ENCODE measurements at regions not wholly inside any gene's neighbourhood (a gene's known extent, or its start where the extent isn't known, plus 50 kb on each side); places are given as distances from the start of the nearest gene placed in this dataset.
"Not testable (repeated sequence)": the region's sequence is repeated elsewhere in the genome, so short reads cannot be mapped to it uniquely, and the experiment has no call there.

DNA sequence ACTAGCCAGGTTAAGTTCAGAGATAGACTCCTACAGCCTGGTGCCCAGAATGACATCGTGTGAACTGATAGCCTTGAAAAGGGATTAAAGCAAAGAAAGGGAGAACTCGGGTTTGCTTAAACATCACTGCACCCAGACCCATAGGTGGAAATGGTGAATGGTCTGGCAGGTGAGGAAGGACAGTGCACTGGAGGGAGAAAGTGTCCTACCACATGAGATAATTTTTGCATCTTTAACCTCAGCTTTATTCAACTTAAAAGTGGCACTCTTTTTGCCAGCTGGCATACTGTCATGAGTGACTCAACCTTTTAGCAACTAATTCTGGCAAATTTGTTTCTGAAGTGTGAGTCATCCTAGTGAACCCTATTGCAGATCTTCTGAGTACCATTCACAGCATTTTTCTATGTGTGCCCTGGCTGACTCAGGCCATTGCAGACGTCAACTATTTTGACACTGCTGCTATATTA, 53.0 kb upstream of the DAPP1 start:
- no peak for DNase-seq

DNA sequence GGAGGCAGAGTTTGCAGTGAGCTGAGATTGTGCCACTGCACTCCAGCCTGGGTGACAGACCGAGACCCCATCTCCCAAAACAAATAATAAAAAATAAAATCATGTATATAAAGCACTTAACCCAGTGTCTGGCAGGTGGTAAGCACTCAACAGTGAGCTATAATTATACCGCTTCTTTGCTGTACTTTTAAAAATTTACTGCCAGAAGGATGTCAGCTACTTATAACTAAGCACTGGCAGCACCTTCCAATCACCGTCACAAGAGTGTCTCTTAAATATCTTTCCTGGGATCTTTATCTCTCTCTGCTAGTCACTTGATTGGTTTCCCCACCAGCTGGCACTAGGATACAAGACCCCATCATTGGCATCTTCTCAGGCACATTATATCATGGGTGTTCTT, 53.9 kb upstream of the DAPP1 start:
- no peak for DNase-seq

DNA sequence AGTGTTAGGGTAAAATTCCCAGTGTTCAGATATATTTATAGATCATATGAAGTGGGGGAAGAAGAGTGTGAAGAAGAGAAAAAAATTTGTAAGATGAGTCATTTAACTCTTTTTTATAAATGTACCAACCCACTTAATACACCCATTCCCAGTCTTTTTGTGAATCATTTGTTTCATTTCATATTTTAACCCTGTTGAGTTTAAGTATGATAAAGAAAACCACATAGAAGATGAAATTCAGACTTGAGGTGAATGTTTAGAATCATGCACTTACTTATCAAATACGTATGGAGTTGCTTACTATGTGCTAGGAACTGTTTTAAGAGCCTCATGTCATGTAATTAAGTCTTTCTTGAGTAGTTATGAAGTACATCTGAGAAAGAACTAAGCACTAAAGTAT, 56.6 kb upstream of the DAPP1 start:
- no peak for DNase-seq

DNA sequence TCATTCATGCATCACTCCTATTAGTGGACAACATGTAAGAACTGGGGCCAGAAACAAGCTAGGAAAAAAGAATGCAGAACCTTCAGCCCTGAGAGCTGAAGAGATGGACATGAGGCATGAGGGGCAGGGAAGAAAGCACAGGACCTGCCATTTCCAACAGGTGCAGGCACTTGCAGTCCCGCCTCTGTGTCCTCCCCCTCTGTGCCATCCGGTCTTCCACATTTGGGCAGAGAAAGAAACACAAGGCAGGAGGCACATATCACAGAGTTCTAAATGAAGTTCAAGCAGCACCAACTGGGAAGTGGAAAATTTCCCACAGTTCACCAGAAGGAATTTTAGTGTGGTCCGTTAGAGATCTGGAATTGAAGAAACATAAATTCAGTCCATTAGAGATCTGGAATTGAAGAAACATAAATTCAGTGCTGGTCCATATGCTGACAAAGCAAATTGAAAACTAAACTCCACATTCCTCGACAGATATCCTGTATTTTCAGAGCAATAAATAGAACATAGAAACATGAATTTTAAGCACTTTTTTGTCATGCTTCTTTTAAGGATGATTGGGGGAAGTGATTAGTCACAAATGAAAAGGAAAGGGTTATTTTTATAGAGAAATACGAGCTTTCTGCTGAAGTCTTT, 57.2 kb upstream of the DAPP1 start:
- no peak for DNase-seq

DNA sequence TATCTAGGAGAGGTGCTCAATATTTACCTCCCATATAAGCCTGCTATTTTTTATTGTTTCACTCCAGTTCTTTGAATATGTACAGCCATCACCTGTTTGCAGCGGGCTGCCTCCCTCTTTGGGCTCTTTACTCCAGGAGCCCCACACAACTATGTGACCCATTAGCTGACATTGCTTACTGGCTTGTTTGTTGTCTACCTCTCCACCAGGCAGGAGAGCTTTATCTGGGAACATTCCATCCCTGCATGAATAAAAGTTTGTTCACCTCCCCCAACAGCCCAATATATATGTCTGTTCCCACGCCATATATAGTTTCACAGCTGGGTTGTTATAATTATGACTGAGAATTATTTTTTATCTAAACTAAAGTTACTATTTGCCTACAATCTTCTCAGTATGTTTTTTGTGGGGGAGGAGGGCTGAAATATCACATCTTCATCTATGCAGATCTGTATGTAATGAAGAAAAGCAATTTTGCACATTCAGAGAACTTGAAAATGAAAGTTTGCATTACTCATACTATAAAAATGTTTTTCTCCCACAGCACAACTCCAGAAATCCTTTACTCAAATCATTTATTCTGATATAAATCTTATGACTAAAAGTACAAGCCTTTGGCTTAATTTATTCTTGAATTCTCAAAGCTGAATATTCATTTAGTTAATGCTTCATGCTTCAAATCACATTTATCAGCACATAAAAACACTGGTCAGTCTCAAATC, 61.2 kb upstream of the DAPP1 start:
- no peak for DNase-seq

DNA sequence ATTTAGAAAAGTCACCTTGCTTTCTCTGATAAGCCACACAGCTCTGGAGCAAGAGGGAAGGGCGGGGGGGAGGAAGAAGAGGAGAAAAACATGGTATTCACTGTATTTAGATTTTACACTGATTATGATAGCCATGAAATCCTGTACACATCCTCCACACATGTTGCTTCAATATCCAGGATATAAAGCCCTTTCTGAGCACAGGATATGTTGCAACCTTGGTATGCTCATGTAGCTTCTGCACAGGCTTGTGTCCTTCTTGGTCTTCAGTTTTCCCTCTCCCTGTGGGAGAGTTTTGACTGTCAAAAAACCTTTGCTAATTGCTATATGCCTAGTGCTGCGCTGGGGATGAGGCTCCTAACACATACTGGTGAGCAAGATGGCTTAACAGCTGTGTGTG, 61.9 kb upstream of the DAPP1 start:
- DNase-seq, result no peak

DNA sequence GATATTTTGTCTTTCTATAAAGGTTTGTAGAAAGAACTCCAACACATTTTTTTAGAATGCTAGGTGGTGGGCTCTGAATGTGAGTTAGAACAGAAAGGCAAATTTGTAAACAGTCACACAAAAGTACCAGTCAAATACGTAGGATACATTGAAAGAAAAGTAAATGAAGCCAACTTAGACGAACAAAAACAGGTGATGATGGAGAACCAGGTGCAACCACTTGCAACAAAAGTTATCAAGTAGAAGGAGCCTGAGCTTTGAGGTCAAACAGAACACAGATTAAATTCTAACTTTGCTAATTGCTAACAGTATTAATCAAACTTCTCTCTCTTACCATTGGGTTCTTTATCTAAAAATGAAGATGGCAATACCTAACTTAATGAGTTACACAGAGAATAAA, 62.7 kb upstream of the DAPP1 start:
- DNase-seq, result no peak

DNA sequence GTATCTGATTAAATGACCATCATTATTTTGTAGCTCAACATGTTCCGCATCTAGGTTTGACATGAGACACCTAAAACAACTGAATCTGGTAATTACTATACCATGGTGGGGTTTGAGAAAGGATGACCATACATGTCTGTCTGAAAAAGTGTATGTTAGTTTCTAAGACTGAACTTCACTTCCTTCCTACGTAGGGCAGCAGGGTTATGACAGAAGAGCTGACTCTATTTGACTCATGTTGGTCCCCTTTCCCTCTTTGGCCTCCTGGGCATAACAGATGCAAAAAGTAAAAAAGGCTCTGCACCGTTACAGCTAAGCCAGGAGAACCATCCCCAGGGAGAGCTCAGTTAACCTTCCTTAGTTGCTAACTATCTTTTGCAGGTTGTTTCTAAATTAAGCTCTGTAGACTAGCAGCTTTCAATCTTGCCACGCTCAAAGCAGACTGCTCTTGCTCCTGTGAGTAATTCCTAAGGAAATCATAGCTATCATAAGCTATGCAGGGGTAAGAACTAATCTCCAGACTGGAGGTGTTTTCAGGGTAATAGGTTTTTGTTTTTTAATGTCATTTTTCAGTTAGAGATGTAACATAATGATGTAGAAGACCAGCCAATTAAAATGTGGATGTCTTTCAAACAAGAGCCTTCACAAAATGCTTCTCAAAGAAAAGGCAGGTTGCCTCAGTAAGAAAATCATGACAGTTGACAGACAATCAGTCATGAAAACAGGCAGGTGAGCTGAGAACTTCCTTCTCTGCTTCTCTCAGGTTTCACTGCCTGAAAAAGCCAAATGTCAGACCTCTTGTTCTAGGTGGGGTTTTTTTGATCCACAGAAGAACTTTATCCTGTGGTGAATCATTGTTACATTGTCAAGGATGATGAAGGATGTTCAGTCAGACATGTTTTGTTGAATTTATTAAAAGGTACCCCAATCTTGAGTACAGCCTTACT, 66.9 kb upstream of the DAPP1 start:
- DNase-seq, result no peak

DNA sequence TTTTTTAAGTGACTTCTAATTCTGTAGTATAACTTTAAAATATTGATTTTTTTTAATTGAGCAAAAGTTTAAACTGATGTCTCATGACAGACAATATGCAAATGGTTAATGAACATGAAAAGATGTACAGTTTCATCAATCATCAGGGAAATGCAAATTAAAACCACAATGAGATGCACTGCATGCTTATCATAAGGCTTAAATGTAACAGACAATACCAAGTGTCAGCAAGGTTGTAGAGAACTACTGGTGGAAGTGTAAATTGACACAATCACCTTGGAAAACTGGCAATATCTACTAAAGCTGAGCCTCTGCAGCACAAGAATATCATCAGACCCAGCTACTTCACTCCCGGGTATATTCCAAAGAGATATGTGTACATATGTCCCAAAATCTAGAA, 70.2 kb upstream of the DAPP1 start:
- DNase-seq, result no peak

DNA sequence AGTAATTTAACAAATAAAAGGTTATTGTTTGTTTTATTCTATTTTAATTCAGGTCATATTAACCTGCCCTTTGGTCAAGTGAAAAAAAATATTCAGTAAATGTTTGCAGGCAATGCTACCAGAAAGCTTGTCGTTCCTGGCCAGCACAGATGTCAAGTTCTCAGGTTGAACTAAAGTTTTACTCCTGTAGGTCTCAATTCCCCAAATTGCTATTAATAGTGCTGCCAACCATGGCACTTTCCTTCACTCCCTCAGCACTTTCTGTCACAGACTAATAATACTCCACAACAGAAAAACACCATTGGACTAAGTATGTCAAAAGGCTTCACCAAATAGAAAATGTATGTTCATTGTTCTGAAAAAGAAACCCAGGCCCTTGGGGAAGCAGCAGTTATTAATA, 79.2 kb upstream of the C4orf54 start:
- no peak for DNase-seq

DNA sequence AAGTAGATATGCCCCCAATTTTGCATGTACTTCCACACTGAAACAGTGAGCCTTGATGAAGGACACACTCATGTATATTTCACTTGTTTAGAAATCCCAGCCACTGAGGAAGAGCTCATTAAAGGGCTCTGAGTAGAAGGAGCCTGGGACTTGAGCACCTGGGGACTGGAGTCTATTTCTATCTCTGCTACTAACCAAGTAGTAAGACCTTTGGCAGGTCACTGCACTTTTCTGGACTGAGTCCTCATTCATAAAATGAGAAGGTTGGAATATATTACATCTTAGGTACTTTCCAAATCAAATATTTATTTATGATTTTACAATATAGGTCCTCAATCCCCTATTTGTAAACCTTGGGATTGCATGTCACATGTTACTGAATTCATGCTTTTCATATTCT, 78.2 kb upstream of the C4orf54 start:
- no peak for DNase-seq

DNA sequence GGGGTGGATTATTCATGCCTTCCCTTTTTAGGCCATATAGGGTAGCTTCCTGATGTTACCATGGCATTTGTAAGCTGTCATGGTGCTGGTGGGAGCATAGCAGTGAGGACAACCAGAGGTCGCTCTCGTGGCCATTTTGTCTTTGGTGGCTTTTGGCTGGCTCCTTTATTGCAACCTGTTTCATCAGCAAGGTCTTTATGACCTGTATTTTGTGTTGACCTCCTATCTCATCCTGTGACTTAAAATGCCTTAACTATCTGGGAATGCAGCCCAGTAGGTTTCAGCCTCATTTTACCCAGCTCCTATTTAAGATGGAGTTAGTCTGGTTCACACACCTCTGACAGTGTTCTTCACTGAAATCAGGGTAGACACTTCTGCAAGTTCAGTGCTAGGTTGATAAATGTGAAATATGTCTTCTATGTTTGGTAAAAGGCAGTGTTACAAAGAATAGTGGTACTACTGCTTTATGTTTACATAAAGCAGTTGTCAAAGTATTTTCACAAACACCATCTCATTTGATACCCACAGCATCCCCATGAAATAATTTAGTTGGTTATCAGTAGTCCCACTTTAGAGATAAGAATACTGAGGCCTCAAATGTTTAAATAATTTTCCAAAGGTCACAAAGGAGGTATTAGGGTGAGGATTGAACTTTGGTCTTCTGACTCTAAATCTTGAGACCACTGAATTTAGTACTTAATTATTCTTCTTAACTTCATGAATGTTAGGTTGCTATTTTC, 77.1 kb upstream of the C4orf54 start:
- DNase-seq, result no peak

DNA sequence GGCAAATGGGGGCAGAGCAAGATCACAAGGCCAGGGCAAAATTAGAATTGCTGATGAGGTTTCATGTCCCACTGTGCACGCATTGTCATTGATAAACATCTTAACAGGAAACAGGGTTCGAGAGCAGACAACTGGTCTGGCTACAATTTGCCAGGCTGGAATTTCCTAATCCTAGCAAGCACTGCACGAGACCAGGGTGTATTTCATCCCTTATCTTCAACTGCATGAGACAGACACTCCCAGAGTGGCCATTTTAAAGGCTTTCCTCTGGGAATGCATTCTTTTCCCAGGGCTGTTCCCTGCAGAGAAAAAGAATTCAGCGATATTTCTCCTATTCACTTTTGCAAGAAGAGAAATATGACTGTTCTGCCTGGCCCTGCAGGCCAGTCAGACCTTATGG, 75.8 kb upstream of the C4orf54 start:
- DNase-seq, result not testable (repeated sequence)

DNA sequence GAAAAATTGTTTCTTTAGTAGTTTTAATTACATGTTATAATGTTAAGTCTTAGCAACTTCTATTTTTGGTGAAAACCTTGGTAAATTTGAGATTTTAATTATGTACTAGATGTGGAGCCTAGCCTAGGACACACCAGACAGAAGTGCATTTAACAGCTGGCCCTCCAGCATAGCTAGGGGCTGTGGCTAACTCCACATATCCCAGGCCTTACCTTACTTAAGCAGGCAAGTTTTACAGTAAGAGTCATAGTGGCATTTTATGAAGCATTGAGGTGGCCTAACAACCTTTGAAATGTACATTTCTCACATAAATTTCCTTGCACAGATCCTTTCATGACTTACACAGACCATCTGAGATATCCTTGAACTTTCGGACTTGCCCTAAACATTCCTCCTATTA, 71.6 kb upstream of the C4orf54 start:
- DNase-seq, result no peak

DNA sequence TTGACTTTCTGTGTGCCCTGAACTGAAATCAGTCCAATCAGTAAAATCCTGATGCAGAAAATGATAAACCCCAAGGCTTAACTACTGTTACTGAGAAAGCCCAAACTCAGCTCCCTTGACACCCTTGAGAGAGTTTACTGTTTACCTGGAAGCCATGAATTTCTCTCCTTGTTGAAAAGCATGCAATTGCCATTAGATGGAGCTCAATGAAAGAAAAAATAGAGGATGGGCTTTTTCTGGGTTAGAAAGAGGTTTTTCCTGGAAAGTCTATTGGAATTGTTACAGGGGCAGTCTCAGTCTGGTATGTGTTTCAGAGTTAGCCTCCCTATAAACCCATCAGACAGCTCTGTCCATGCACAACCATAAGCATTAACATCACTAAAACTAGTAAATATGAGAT, 66.4 kb upstream of the C4orf54 start:
- DNase-seq, result peak; percentile 48

DNA sequence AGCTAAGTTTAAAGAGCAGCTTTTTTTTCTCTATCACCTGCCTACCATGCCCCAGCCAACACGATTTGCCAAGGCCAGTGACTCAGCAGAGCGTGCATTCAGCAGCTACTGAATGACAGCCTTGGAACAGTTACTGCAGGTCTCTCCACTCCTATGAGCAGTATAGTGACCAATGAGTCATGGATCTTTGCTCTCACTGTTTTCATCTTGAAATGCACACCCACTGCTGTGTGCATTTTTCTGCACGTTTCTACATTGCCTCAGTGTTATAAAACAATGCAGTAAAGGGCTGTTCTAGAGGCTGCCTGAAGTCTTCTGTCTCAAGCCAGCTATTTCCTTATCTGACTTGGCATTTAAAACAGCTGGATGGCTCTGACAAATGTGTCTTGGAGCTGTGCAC, 66.0 kb upstream of the C4orf54 start:
- DNase-seq, result peak; percentile 6

DNA sequence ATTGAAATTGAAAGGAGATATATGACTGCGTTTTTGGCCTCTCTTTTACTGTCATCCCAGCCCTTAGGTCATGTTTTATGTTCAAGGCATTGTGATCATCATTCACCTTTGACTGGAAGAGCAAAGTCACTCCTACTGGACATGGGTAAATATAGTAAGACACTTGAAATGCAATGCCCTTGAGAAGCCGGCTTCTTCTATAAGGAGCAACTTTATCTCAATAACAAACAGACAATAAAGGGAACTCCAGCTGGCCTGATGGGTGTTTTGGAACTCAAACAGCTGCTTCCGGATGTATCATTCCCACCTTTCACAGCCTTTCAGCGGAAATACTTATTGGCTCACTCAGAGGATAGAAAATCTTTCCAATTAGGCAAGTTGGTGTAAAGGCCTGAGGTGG, 65.1 kb upstream of the C4orf54 start:
- DNase-seq, result no peak

DNA sequence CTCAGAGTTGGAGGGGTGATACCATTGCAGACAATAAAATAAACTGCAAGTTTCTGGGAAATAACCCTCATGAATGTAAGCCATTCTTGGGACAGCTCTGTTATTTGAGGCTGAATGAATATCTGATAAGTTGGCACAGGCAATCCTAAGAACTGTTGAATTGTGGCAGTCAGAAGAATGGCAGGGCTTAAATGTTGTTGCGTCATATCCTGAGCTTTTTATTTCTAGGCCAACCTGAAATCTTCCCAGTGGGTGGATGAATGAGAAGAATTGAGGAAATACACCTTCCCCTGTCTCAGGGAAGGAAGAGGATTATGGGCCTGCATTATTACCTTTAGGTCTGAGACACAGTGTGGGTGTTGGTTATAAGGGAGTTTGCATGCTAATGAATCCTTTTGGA, 64.4 kb upstream of the C4orf54 start:
- no peak for DNase-seq

DNA sequence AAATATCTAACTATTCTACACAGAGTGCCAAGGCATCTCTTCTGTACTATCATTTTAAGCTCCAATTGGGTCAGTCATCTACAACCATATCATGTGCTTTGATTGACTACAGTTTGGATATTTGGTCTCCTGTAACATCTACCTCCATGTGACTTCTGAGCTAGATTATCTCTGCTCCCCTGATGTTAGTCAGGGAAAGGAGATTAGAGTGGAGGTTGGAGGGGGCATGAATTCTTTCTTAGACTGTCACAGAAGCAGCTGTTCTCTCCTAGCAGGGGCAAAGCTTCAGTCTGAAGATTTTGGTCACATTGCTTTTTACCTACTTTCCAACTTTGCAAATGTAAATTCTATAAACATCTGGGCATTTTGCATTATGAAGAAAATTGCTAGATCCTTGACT, 62.6 kb upstream of the C4orf54 start:
- no peak for DNase-seq

DNA sequence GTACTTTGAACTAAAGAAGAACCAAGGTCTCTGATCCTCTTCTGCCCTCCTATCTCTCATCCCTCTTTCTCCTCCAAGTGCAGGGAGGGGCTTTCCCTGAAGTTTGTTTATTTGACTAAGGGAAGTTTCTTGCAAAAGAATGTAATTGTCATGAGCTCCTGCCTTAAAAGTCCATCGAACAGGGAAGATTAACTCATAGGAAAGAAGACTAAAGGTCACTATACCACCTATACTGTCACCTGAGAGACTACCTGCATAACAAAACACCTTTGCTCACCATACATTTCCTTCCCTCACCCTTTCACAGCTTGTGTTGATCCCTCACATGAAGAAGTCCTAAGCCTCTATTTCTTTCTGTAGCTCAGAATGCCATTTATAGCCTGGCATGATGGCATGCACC, 59.4 kb upstream of the C4orf54 start:
- DNase-seq, result no peak

DNA sequence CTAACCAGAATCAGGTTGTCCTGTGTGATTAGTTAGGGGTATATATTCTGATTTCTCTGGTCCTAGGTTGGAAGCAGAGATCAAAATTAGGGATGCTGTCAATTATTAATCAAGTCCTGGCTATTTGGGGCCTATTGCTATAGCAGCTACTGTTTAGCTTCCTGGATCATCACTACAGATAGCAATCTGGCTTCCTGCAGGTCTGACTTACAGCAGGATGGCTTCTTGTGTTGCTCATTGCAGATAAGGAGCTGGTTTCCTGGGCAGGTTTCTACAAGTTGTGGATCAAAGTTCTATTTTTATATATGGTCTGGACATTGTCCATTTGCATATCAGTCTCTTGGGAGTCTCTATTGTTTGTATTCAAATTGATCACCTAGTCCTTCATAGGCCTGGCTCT, 57.7 kb upstream of the C4orf54 start:
- DNase-seq, result no peak

DNA sequence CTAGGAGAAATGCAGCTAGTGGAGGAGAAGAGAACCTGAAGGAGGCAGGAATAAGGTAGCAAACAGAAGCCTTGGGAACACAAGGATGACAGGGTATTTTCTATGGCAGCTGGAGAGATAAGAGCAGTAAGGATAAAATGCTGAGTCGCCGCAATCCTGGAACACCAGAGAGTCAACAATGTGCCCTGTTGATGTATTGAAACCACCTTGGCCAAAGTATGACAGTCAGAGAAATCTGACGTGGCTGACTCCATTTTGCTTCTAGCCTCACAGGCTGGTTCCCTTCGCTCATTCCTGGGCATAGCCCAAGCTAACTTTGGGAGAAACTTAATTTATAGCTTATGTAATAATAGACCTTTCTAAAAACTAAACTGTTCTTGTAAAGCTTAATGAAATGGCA, 56.6 kb upstream of the C4orf54 start:
- DNase-seq, result no peak

DNA sequence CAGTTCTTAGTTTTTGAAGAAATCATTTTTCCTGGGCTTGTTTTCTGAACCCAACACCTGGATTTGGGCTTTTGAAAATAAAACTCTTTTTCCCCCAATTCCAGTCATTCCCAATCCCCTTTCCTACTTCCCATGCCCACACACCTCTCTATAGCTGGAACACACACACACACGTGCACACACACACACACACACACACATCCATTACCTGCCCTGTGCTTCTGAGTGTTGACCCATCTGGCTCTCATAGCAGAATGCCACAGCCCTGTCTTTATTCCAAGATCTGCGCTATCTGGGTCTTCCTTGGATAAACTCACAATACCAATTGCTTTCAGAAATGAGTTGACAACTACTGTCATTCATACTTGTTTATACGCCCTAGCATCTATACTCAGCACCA, 54.9 kb upstream of the C4orf54 start:
- no peak for DNase-seq
